K562 (cell line): ENCODE measurements at regions not wholly inside any gene's neighbourhood (a gene's known extent, or its start where the extent isn't known, plus 50 kb on each side); places are given as distances from the start of the nearest gene placed in this dataset.

Source experiments
- ATAC-seq: fragments of 200-7000 bp; cut with Tn5 transposase; 3 replicates; pipeline ENCODE4 v1.9.1; 2020; ENCODE audit warnings: moderate library complexity
- BruUV-seq: library from RNA; stranded (reverse); fragments of 400-500 nt; replicated peaks from 2 replicates; lab custom pipeline; 2021; lab: Mats Ljungman, UMichigan
- CTCF ChIA-PET: fragments of 300-600 bp; formaldehyde crosslinking; extraction: SDS; loops from one replicate; lab custom pipeline; 2021; ENCODE audit warnings: low intra/inter-chr PET ratio; lab: Yijun Ruan, JAX
- POLR2A ChIA-PET: fragments of 300-600, 350-650 bp; sonication (Branson Sonifier 250); formaldehyde crosslinking; extraction: SDS; loops from one replicate; lab custom pipeline; 2021; ENCODE audit warnings: antibody characterized with exemption, inconsistent platforms; lab: Yijun Ruan, JAX
- DNase-seq, 4 experiments: peaks; one replicate each; pipeline versions ENCODE4 v3.0.0 to v3.0.0-alpha.2; 2011 to 2018; ENCODE audit warnings: low spot score in 3 of 4, mixed read lengths in 3 of 4; ENCODE audit errors: extremely low read depth in 1 of 4
- FAIRE-seq: peaks from 2 replicates; lab custom pipeline; 2011; peaks lifted over from hg19 to GRCh38; lab: Jason Lieb, UNC
- H2AFZ ChIP-seq: 2 replicates; pipeline ENCODE4 v1.6.0; 2011; ENCODE audit warnings: low read depth, low read length, control low read depth, inconsistent platforms
- H3K27ac ChIP-seq: fragments of 200-600 bp; 3 replicates; pipeline ENCODE4 v1.8.0; 2011; ENCODE audit warnings: low read depth, mild to moderate bottlenecking, control low read depth, inconsistent platforms, low read length, moderate library complexity, mixed read lengths; ENCODE audit errors: extremely low read depth
- H3K27me3 ChIP-seq, 2 experiments: fragments of 300-600 bp in 1 of 2; 2 replicates in 1 of 2; 3 replicates in 1 of 2; pipeline versions ENCODE4 v1.6.0 to v1.8.0; 2011; ENCODE audit warnings: inconsistent platforms in 2 of 2, low read length in 2 of 2, mild to moderate bottlenecking in 1 of 2, mixed read lengths in 1 of 2, moderate library complexity in 1 of 2; ENCODE audit not compliant: control insufficient read depth in 2 of 2, insufficient read depth in 2 of 2
- H3K36me3 ChIP-seq: fragments of 300-600 bp; 3 replicates; pipeline ENCODE4 v1.8.0; 2011; ENCODE audit warnings: mild to moderate bottlenecking, low read length, inconsistent platforms; ENCODE audit not compliant: control insufficient read depth, insufficient read depth
- H3K4me1 ChIP-seq, 2 experiments: fragments of 200-600 bp in 1 of 2; replicated peaks in 1 of 2; 2 replicates in 1 of 2; 3 replicates in 1 of 2; pipeline versions ENCODE4 v1.5.1 to v1.8.0; 2011; ENCODE audit warnings: inconsistent platforms in 2 of 2, low read length in 2 of 2, mild to moderate bottlenecking in 1 of 2, mixed read lengths in 1 of 2, moderate library complexity in 1 of 2; ENCODE audit not compliant: control insufficient read depth in 2 of 2, insufficient read depth in 2 of 2
- H3K4me2 ChIP-seq: 2 replicates; pipeline ENCODE4 v1.6.1; 2011; ENCODE audit warnings: low read length, control low read depth, inconsistent platforms, mixed read lengths; ENCODE audit not compliant: insufficient read depth
- H3K4me3 ChIP-seq: fragments of 200-600 bp; sonication (generic), shearing (Covaris generic); 2 replicates; pipeline ENCODE4 v1.5.1; 2016; ENCODE audit warnings: control low read depth, inconsistent platforms
- H3K79me2 ChIP-seq: fragments of 200-600 bp; 3 replicates; pipeline ENCODE4 v1.8.0; 2011; ENCODE audit warnings: low read length, inconsistent platforms; ENCODE audit not compliant: control insufficient read depth, insufficient read depth
- H3K9ac ChIP-seq, 2 experiments: 2 replicates each; pipeline versions ENCODE4 v1.6.0 to v1.6.1; 2011; ENCODE audit warnings: low read depth in 2 of 2, low read length in 2 of 2, control low read depth in 1 of 2, inconsistent platforms in 1 of 2, mild to moderate bottlenecking in 1 of 2, mixed read lengths in 1 of 2; ENCODE audit not compliant: insufficient read depth in 1 of 2
- H3K9me1 ChIP-seq: one replicate; pipeline ENCODE4 v1.6.0; 2011; ENCODE audit warnings: inconsistent platforms, mild to moderate bottlenecking, low read length, moderate library complexity; ENCODE audit not compliant: control insufficient read depth, insufficient read depth
- H3K9me3 ChIP-seq: replicated peaks from 2 replicates; pipeline ENCODE4 v1.5.1; 2011; ENCODE audit warnings: low read depth, low read length, inconsistent platforms; ENCODE audit not compliant: control insufficient read depth, insufficient read depth
- H4K20me1 ChIP-seq: replicated peaks from 2 replicates; pipeline ENCODE4 v1.6.1; 2011; ENCODE audit warnings: low read length, inconsistent platforms, mixed read lengths; ENCODE audit not compliant: control insufficient read depth, insufficient read depth
- ARID1B ChIP-seq: fragments of 450-650 bp; IDR thresholded peaks from 2 replicates; pipeline ENCODE4 v1.6.1; 2016; ENCODE audit warnings: antibody characterized with exemption, mild to moderate bottlenecking, inconsistent platforms
- HMG20A ChIP-seq: fragments of 450-650 bp; formaldehyde crosslinking; conservative IDR thresholded peaks from 2 replicates; pipeline ENCODE4 v1.4.0; 2020; ENCODE audit warnings: mild to moderate bottlenecking, mixed read lengths
- MAFF ChIP-seq: IDR thresholded peaks from 2 replicates; pipeline ENCODE4 v1.6.1; 2012; ENCODE audit warnings: low read length, improper control_type of control experiment
- NR2F6 ChIP-seq: fragments of 450-650 bp; formaldehyde crosslinking; IDR thresholded peaks from 2 replicates; pipeline ENCODE4 v1.4.0; 2020; ENCODE audit warnings: mild to moderate bottlenecking
- STAT6 ChIP-seq: sonication (generic); formaldehyde crosslinking; IDR thresholded peaks from 2 replicates; pipeline ENCODE4 v1.8.1; 2023; ENCODE audit warnings: mild to moderate bottlenecking, missing genetic modification reagents
- WGBS: fragments of 100-300 bp; shearing (Covaris generic); methylation state at CpG from one replicate; pipeline ENCODE4 v1.1.6; 2016; ENCODE audit warnings: low coverage, mixed read lengths; ENCODE audit not compliant: insufficient coverage; ENCODE audit errors: missing lambda C conversion rate; 5-methylcytosine and 5-hydroxymethylcytosine counted together
- in situ Hi-C: fragments of 300-500 bp; cut with MboI; formaldehyde crosslinking; loops from 4 replicates; pipeline ENCODE4 v1.15.0; 2018; ENCODE audit warnings: inconsistent platforms, mixed read lengths
- intact Hi-C: fragments of 100-400 bp; cut with micrococcal nuclease; formaldehyde crosslinking; loops from 2 replicates; pipeline ENCODE4 v1.14.2; 2022

GRCh38 chr1:167168424-167168823 lies 52.3 kb upstream of the POU2F1 start:
- ChIA-PET CTCF (interaction anchor here (0.6 kb wide), 1 partner anchor 1596 kb away, joined by 3 read pairs; no protein-coding TSS in a partner anchor), POLR2A (no interaction called here)
- TF ChIP-seq HMG20A (CRISPR knock-in tag): no peak
- TF ChIP-seq ARID1B: no peak
- no peak for TF ChIP-seq MAFF
- no peak for TF ChIP-seq STAT6 (CRISPR knock-in tag)
- no peak for TF ChIP-seq NR2F6 (CRISPR knock-in tag)
- Histone ChIP-seq H3K4me1 (no peaks in the 10 kb centered on the region; a peak in 1 of 5 replicates), H3K4me2 (no peak overlapping the region), H3K27ac (no peak overlapping the region), H3K36me3 (no peaks in the 10 kb centered on the region), H3K4me3 (no peak overlapping the region), H2AFZ (no peak overlapping the region), H3K27me3 (peaks cover 18 to 19% of the 10 kb centered on the region in 2 experiments), H3K79me2 (no peaks in the 10 kb centered on the region), H3K9ac (no peak overlapping the region), H3K9me1 (no peaks in the 10 kb centered on the region), H4K20me1 (no peaks in the 10 kb centered on the region), H3K9me3 (no peaks in the 10 kb centered on the region)
- no TSS peak for BruUV-seq
- intact Hi-C loops: no loop called here
- 0% methylated on average over 7 of the region's 7 CpGs for WGBS
- in situ Hi-C loops: no loop called here
- FAIRE-seq (no peak), DNase-seq (no peak), ATAC-seq (no peak)
